KMS-11 (cell line): ENCODE measurements at regions not wholly inside any gene's neighbourhood (a gene's known extent, or its start where the extent isn't known, plus 50 kb on each side); places are given as distances from the start of the nearest gene placed in this dataset.

ENCODE experiments used
- H2AFZ ChIP-seq: fragments of 200-600 bp; sonication (generic); 2 replicates; pipeline ENCODE4 v1.6.1; 2016; ENCODE audit warnings: antibody characterized with exemption, mixed run types, low read depth
- H3K27ac ChIP-seq: fragments of 200-600 bp; sonication (generic); 2 replicates; pipeline ENCODE4 v1.6.1; 2016; ENCODE audit warnings: mild to moderate bottlenecking, mixed run types
- H3K27me3 ChIP-seq: fragments of 200-600 bp; sonication (generic); 2 replicates; pipeline ENCODE4 v1.6.1; 2017; ENCODE audit warnings: mild to moderate bottlenecking, low read depth, mixed run types, moderate library complexity; ENCODE audit not compliant: insufficient read depth
- H3K36me3 ChIP-seq: fragments of 200-600 bp; sonication (generic); 2 replicates; pipeline ENCODE4 v1.6.1; 2017; ENCODE audit warnings: mild to moderate bottlenecking, mixed run types; ENCODE audit not compliant: insufficient read depth
- H3K4me1 ChIP-seq: fragments of 200-600 bp; sonication (generic); 2 replicates; pipeline ENCODE4 v1.6.1; 2016; ENCODE audit warnings: mild to moderate bottlenecking, low read depth, mixed run types; ENCODE audit not compliant: poor library complexity, severe bottlenecking
- H3K4me2 ChIP-seq: fragments of 200-600 bp; sonication (generic); 2 replicates; pipeline ENCODE4 v1.7.0; 2016; ENCODE audit warnings: mild to moderate bottlenecking, mixed run types
- H3K4me3 ChIP-seq: fragments of 200-600 bp; sonication (generic); IDR thresholded peaks from 2 replicates; pipeline ENCODE4 v1.6.1; 2017; ENCODE audit warnings: low read depth, low read length, mixed read lengths; ENCODE audit not compliant: insufficient read depth
- H3K79me2 ChIP-seq: fragments of 200-600 bp; sonication (generic); 2 replicates; pipeline ENCODE4 v1.6.1; 2016; ENCODE audit warnings: low read depth, mixed run types; ENCODE audit not compliant: insufficient read depth
- H3K9ac ChIP-seq: fragments of 200-600 bp; sonication (generic); 2 replicates; pipeline ENCODE4 v1.6.1; 2016; ENCODE audit warnings: mild to moderate bottlenecking, mixed run types
- H4K20me1 ChIP-seq: fragments of 200-600 bp; sonication (generic); 2 replicates; pipeline ENCODE4 v1.6.1; 2016; ENCODE audit warnings: mild to moderate bottlenecking, mixed run types; ENCODE audit not compliant: insufficient read depth
- TF ChIP-seq, protein P1 (sequence below): fragments of 200-600 bp; sonication (generic); conservative IDR thresholded peaks from 2 replicates; pipeline ENCODE4 v1.6.1; 2017; ENCODE audit warnings: low read depth, mild to moderate bottlenecking, antibody characterized with exemption, low read length, moderate library complexity, mixed read lengths

DNA sequence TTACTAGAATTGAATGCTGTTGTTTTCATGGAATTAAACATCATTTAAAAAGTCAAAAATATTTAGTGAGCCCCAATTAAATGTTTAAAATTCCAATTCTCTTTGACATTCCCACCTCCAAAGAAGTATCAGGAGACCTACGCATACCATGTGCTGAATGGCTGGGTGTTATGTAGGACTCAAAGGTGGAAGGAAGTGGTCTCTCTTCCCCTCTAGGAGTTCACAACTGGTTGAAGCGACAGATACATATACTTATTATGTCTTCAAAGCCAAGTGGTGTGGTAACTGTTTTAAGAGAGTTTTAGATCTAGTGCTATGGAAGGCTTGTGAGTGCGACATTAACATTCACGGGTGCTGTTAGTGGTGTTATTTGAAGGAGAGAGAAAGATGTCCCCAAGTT is 464.0 kb downstream of the ATP23 start:
- TF ChIP-seq, protein P1, sequence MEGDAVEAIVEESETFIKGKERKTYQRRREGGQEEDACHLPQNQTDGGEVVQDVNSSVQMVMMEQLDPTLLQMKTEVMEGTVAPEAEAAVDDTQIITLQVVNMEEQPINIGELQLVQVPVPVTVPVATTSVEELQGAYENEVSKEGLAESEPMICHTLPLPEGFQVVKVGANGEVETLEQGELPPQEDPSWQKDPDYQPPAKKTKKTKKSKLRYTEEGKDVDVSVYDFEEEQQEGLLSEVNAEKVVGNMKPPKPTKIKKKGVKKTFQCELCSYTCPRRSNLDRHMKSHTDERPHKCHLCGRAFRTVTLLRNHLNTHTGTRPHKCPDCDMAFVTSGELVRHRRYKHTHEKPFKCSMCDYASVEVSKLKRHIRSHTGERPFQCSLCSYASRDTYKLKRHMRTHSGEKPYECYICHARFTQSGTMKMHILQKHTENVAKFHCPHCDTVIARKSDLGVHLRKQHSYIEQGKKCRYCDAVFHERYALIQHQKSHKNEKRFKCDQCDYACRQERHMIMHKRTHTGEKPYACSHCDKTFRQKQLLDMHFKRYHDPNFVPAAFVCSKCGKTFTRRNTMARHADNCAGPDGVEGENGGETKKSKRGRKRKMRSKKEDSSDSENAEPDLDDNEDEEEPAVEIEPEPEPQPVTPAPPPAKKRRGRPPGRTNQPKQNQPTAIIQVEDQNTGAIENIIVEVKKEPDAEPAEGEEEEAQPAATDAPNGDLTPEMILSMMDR: no peak
- Histone ChIP-seq H3K4me1 (no peaks in the 10 kb centered on the region), H3K36me3 (no peaks in the 10 kb centered on the region), H4K20me1 (no peaks in the 10 kb centered on the region), H3K27me3 (no peaks in the 10 kb centered on the region), H3K4me2 (no peak overlapping the region), H3K4me3 (no peak overlapping the region), H3K79me2 (no peaks in the 10 kb centered on the region), H3K9ac (no peak overlapping the region), H3K27ac (no peak overlapping the region), H2AFZ (no peak overlapping the region)

- no peak overlapping the region for H3K9ac ChIP-seq
- H3K4me3 ChIP-seq: no peak overlapping the region
- no peaks in the 10 kb centered on the region for H3K4me1 ChIP-seq
- no peaks in the 10 kb centered on the region for H3K27me3 ChIP-seq
- H3K27ac ChIP-seq: no peak overlapping the region
- no peaks in the 10 kb centered on the region for H3K36me3 ChIP-seq
- H3K4me2 ChIP-seq: no peak overlapping the region
- H4K20me1 ChIP-seq: no peaks in the 10 kb centered on the region
- TF ChIP-seq, protein P1: no peak
- H2AFZ ChIP-seq: no peak overlapping the region
- no peaks in the 10 kb centered on the region for H3K79me2 ChIP-seq
Observed at GRCh38 chr12:58408516-58408915, 467.1 kb downstream of the ATP23 start.

- no peaks in the 10 kb centered on the region for H3K36me3 ChIP-seq
- H3K4me3 ChIP-seq: no peak overlapping the region
- H3K4me1 ChIP-seq: peaks cover 6% of the 10 kb centered on the region
- no peak overlapping the region for H2AFZ ChIP-seq
- no peak overlapping the region for H3K27ac ChIP-seq
- H4K20me1 ChIP-seq: no peaks in the 10 kb centered on the region
- H3K4me2 ChIP-seq: no peak overlapping the region
- no peaks in the 10 kb centered on the region for H3K79me2 ChIP-seq
- TF ChIP-seq, protein P1: no peak
- no peak overlapping the region for H3K9ac ChIP-seq
- H3K27me3 ChIP-seq: no peaks in the 10 kb centered on the region
Observed at GRCh38 chr12:58412461-58413060, 471.2 kb downstream of the ATP23 start.

GRCh38 chr12:58413794-58414193 is 472.4 kb downstream of the ATP23 start:
- TF ChIP-seq, protein P1: no peak
- H3K79me2 ChIP-seq: no peaks in the 10 kb centered on the region
- no peak overlapping the region for H3K27ac ChIP-seq
- H3K27me3 ChIP-seq: no peaks in the 10 kb centered on the region
- no peaks in the 10 kb centered on the region for H4K20me1 ChIP-seq
- no peaks in the 10 kb centered on the region for H3K36me3 ChIP-seq
- H3K9ac ChIP-seq: no peak overlapping the region
- no peak overlapping the region for H2AFZ ChIP-seq
- no peak overlapping the region for H3K4me2 ChIP-seq
- H3K4me1 ChIP-seq: peaks cover 6% of the 10 kb centered on the region
- H3K4me3 ChIP-seq: no peak overlapping the region
